ENCODE measurements at regions not wholly inside any gene's neighbourhood (a gene's known extent, or its start where the extent isn't known, plus 50 kb on each side); places are given as distances from the start of the nearest gene placed in this dataset.
A peak's percentile ranks its signal among the peaks of the same experiment; 100 is the strongest.

DNA sequence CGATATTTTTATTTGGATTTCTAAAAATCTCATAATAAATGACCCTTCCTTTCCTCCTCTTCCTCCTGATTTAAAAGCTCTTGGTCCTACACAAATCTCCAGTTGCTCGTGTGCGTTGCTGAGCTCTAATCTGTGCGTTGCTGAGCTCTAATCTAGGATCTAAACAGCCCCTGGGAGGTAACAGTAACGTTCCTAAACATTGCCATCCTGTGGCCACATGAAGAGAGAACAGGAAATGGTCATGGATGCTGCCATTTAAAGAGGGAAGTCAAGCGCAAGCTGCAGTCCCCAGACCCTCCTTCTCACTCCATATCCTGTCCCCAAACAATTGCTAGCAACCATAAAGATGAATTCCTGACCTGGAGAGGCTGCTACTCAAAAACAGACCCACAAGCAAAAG, 170.8 kb downstream of the NUFIP1 start:
- no peak for DNase-seq (ENCODE audit: low spot score)
- in situ Hi-C loops (cut with MboI; ENCODE audit: low sequenced_read_pairs, unreplicated experiment) = no loop called here
- TF ChIP-seq, protein P1, sequence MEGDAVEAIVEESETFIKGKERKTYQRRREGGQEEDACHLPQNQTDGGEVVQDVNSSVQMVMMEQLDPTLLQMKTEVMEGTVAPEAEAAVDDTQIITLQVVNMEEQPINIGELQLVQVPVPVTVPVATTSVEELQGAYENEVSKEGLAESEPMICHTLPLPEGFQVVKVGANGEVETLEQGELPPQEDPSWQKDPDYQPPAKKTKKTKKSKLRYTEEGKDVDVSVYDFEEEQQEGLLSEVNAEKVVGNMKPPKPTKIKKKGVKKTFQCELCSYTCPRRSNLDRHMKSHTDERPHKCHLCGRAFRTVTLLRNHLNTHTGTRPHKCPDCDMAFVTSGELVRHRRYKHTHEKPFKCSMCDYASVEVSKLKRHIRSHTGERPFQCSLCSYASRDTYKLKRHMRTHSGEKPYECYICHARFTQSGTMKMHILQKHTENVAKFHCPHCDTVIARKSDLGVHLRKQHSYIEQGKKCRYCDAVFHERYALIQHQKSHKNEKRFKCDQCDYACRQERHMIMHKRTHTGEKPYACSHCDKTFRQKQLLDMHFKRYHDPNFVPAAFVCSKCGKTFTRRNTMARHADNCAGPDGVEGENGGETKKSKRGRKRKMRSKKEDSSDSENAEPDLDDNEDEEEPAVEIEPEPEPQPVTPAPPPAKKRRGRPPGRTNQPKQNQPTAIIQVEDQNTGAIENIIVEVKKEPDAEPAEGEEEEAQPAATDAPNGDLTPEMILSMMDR (IDR thresholded peaks at IDR 0.05; ENCODE audit: borderline replicate concordance, control extremely low read depth, extremely low read depth, insufficient read depth, missing control alignments) = no peak

DNA sequence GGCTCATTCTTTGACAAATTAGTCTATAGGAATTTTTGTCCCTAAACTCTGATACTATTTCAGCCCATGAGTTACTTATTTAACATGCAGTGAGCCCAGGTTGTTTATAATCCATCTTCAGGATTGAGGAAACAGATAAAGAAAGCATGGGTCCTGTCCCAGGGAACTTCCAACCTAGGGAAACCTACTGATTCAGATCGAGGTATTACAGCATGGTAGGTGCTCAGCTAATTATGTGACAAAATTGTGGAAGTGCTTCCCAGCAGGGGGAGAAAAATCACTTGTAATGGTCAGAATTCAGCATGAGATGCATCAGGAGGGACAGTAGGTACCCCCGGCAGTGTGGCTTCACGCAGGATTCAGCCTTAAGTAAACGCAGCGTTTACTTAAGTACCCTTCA, 171.3 kb downstream of the NUFIP1 start:
- in situ Hi-C loops (cut with MboI; ENCODE audit: low sequenced_read_pairs, unreplicated experiment) = no loop called here
- DNase-seq (ENCODE audit: low spot score) = no peak
- TF ChIP-seq, protein P1 (IDR thresholded peaks at IDR 0.05; ENCODE audit: borderline replicate concordance, control extremely low read depth, extremely low read depth, insufficient read depth, missing control alignments) = no peak

DNA sequence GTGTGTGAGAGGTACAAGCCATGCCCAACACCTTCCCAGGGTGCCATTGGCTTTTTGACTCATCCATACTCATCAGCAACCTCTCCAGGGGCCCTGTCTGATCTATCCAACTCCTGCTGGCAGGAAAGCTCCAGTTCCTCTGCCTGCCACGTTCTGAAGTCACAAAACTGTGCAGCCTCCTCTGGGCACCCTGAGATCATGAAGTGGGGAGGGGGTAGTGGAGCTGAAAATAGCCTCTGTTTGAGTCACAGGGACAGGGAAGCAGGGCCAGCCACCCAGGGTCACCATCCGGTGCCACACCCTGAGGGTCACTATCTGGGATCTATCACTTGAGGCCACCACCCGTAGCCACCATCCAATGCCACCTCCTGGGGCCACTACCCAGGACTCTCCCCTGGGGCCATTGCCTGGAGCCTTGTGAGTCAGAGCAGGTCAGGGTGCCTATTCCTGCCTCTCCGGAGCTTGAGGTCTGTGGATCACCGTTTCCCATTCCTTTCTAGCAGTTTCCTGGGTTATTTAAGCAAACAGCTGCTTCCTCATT, 172.1 kb downstream of the NUFIP1 start:
- TF ChIP-seq, protein P1 (IDR thresholded peaks at IDR 0.05; ENCODE audit: borderline replicate concordance, control extremely low read depth, extremely low read depth, insufficient read depth, missing control alignments) = no peak
- DNase-seq (ENCODE audit: low spot score) = no peak
- in situ Hi-C loops (cut with MboI; ENCODE audit: low sequenced_read_pairs, unreplicated experiment) = no loop called here

DNA sequence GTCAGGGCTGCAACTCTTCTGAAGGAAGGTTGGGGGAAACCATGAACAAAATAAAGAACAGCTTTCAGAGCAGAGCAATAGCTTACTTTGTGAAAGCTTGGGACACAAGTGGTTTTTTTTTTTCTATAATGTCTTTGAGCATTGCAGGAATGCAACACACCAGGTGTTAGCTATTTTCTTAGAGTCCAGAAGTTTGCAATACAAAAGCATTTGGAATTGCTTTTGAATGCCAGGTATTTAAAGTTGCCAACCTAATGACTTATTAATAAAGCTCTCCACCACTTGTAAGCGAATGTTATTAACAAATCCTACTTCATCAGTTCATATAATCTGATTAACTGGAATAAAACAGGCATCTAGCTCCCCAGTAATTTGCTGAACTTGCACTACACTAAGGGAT, 172.6 kb downstream of the NUFIP1 start:
- in situ Hi-C loops (cut with MboI; ENCODE audit: low sequenced_read_pairs, unreplicated experiment) = no loop called here
- no peak for DNase-seq (ENCODE audit: low spot score)

DNA sequence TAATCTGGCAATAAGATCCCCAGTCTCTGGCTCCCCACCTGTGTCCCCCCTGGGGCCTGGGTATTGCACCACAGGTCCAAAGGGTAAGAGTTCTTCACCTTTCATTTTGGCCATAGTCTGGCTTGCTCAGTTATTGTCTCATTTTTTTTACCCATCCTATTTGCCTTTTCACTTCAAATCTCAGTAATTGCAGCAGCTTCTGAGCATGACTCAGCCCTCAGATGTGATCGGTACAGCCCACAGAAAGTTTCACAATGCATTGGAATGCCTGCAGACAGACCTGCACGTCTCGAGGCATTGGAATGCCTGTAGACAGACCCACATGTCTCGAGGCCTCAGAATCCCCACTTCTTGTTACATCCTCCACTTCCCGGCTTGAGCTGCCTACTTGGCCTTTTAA, 173.6 kb downstream of the NUFIP1 start:
- DNase-seq (ENCODE audit: low spot score) = peak; percentile 27
- TF ChIP-seq, protein P1 (IDR thresholded peaks at IDR 0.05; ENCODE audit: borderline replicate concordance, control extremely low read depth, extremely low read depth, insufficient read depth, missing control alignments) = no peak
- in situ Hi-C loops (cut with MboI; ENCODE audit: low sequenced_read_pairs, unreplicated experiment) = no loop called here

More for the DNA sequence above, 172.6 kb downstream of the NUFIP1 start:
- TF ChIP-seq, protein P1 (IDR thresholded peaks at IDR 0.05; ENCODE audit: borderline replicate concordance, control extremely low read depth, extremely low read depth, insufficient read depth, missing control alignments) = no peak

DNA sequence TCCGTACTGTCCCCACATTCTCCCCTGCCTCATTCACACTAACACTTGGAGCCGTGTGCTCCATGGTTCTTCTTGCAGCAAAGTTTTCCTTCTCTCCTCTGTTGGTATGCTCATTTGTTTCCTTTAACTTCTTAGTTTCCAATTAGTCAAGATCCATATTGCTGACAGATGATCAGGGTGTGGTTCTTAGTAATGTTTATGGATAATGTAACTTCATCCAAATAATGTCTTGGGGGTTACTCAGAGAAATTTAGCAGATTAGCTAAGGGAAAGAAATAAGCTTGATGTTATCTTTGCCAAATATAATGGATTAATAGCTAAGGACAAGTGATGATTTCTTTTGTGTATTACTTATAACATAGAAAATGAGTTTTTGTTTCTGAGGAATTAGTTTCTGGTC, 174.4 kb downstream of the NUFIP1 start:
- in situ Hi-C loops (cut with MboI; ENCODE audit: low sequenced_read_pairs, unreplicated experiment) = no loop called here
- no peak for DNase-seq (ENCODE audit: low spot score)
- TF ChIP-seq, protein P1 (IDR thresholded peaks at IDR 0.05; ENCODE audit: borderline replicate concordance, control extremely low read depth, extremely low read depth, insufficient read depth, missing control alignments) = no peak

Measured in GM13976 (cell line).